HepG2 (cell line): ENCODE measurements at regions not wholly inside any gene's neighbourhood (a gene's known extent, or its start where the extent isn't known, plus 50 kb on each side); places are given as distances from the start of the nearest gene placed in this dataset.

Source experiments
- ATAC-seq: fragments of 200-7000 bp; cut with Tn5 transposase; 3 replicates; pipeline ENCODE4 v1.9.1; 2020; ENCODE audit warnings: mild to moderate bottlenecking, moderate library complexity
- BruUV-seq: library from RNA; stranded (reverse); fragments of 400-500 nt; replicated peaks from 2 replicates; lab custom pipeline; 2021; lab: Mats Ljungman, UMichigan
- CTCF ChIA-PET: fragments of 300-600 bp; formaldehyde crosslinking; extraction: SDS; loops from one replicate; lab custom pipeline; 2021; ENCODE audit warnings: low total read pairs, inconsistent platforms, low intra/inter-chr PET ratio; lab: Yijun Ruan, JAX
- POLR2A ChIA-PET: fragments of 350-600 bp; sonication (Branson Sonifier 250); formaldehyde crosslinking; loops from one replicate; lab custom pipeline; 2020; ENCODE audit warnings: antibody characterized with exemption, inconsistent platforms; lab: Yijun Ruan, JAX
- DNase-seq: peaks from one replicate; pipeline ENCODE4 v3.0.0-alpha.2; 2015; ENCODE audit warnings: low spot score
- FAIRE-seq: peaks from 3 replicates; lab custom pipeline; 2011; peaks lifted over from hg19 to GRCh38; lab: Jason Lieb, UNC
- H2AFZ ChIP-seq: one replicate; pipeline ENCODE4 v1.6.1; 2011; ENCODE audit warnings: low read length, inconsistent platforms
- H3K27ac ChIP-seq: fragments of 300-600 bp; 3 replicates; pipeline ENCODE4 v1.8.0; 2011; ENCODE audit warnings: mixed run types, mild to moderate bottlenecking, mixed read lengths, low read length, inconsistent platforms; ENCODE audit not compliant: insufficient read depth; ENCODE audit errors: extremely low read length
- H3K27me3 ChIP-seq, 2 experiments: fragments of 200-600 bp in 1 of 2; 2 replicates in 1 of 2; 3 replicates in 1 of 2; pipeline versions ENCODE4 v1.6.0 to v1.8.0; 2011; ENCODE audit warnings: low read length in 2 of 2, mild to moderate bottlenecking in 2 of 2, moderate library complexity in 2 of 2, inconsistent platforms in 1 of 2; ENCODE audit not compliant: insufficient read depth in 2 of 2, control insufficient read depth in 1 of 2
- H3K36me3 ChIP-seq, 2 experiments: fragments of 200-600 bp in 1 of 2; replicated peaks in 1 of 2; 2 replicates in 1 of 2; 3 replicates in 1 of 2; pipeline versions ENCODE4 v1.5.1 to v1.8.0; 2011; ENCODE audit warnings: low read length in 2 of 2, inconsistent platforms in 1 of 2; ENCODE audit not compliant: insufficient read depth in 2 of 2, control insufficient read depth in 1 of 2
- H3K4me1 ChIP-seq: 2 replicates; pipeline ENCODE4 v1.5.1; 2012; ENCODE audit warnings: low read length, inconsistent platforms; ENCODE audit not compliant: insufficient read depth
- H3K4me2 ChIP-seq: 2 replicates; pipeline ENCODE4 v1.6.0; 2011; ENCODE audit warnings: low read depth, low read length, inconsistent platforms
- H3K4me3 ChIP-seq, 3 experiments: fragments of 200-600 bp in 1 of 3; sonication (generic), shearing (Covaris generic) in 1 of 3; replicated peaks in 1 of 3; 2 replicates each; pipeline ENCODE4 v1.5.1; 2011 to 2016; ENCODE audit warnings: low read length in 3 of 3, inconsistent platforms in 2 of 3, low read depth in 2 of 3, mild to moderate bottlenecking in 2 of 3, control low read depth in 1 of 3, mixed read lengths in 1 of 3; ENCODE audit not compliant: insufficient read depth in 1 of 3
- H3K79me2 ChIP-seq: one replicate; pipeline ENCODE4 v1.6.1; 2011; ENCODE audit warnings: low read length, inconsistent platforms; ENCODE audit not compliant: insufficient read depth
- H3K9ac ChIP-seq: 2 replicates; pipeline ENCODE4 v1.6.0; 2011; ENCODE audit warnings: mild to moderate bottlenecking, low read depth, low read length, inconsistent platforms; ENCODE audit not compliant: insufficient read depth
- H3K9me3 ChIP-seq: 2 replicates; pipeline ENCODE4 v1.5.1; 2012; ENCODE audit warnings: mild to moderate bottlenecking, low read length
- H4K20me1 ChIP-seq: 2 replicates; pipeline ENCODE4 v1.6.0; 2011; ENCODE audit warnings: inconsistent platforms, mild to moderate bottlenecking, low read length, moderate library complexity; ENCODE audit not compliant: insufficient read depth
- MAFG ChIP-seq: sonication (generic); formaldehyde crosslinking; IDR thresholded peaks from 2 replicates; pipeline ENCODE4 v1.5.1; 2020; ENCODE audit warnings: mild to moderate bottlenecking, missing genetic modification reagents
- MTF1 ChIP-seq: sonication (generic); formaldehyde crosslinking; IDR thresholded peaks from 2 replicates; pipeline ENCODE4 v1.5.0; 2020; ENCODE audit warnings: missing genetic modification reagents
- ZEB1 ChIP-seq: IDR thresholded peaks from 2 replicates; pipeline ENCODE4 v1.6.1; 2012; ENCODE audit warnings: mild to moderate bottlenecking, low read depth, inconsistent platforms; ENCODE audit not compliant: insufficient replicate concordance
- ZFP91 ChIP-seq: sonication (generic); formaldehyde crosslinking; IDR thresholded peaks from 2 replicates; pipeline ENCODE4 v1.9.0; 2022; ENCODE audit warnings: missing genetic modification reagents, mild to moderate bottlenecking, borderline replicate concordance
- ZNF557 ChIP-seq: sonication (generic); formaldehyde crosslinking; IDR thresholded peaks from 2 replicates; pipeline ENCODE4 v1.4.0; 2020; ENCODE audit warnings: missing genetic modification reagents
- ZNF564 ChIP-seq: sonication (generic); formaldehyde crosslinking; IDR thresholded peaks from 2 replicates; pipeline ENCODE4 v1.8.1; 2023; ENCODE audit warnings: mild to moderate bottlenecking, missing genetic modification reagents
- ZNF768 ChIP-seq: sonication (generic); formaldehyde crosslinking; IDR thresholded peaks from 2 replicates; pipeline ENCODE4 v1.4.0; 2020; ENCODE audit warnings: missing genetic modification reagents
- WGBS: methylation state at CpG from one replicate; pipeline ENCODE4 v1.1.6; 2017; ENCODE audit warnings: low lambda C conversion rate; 5-methylcytosine and 5-hydroxymethylcytosine counted together
- in situ Hi-C: cut with HindIII; loops from 2 replicates; pipeline ENCODE4 v1.10.0; 2017; ENCODE audit warnings: low pct_unique_long_range_greater_than_20kb; ENCODE audit not compliant: extremely low pct_ligation_motif_present
- intact Hi-C: fragments of 100-400 bp; cut with micrococcal nuclease; formaldehyde crosslinking; loops from one replicate; pipeline ENCODE4 v1.10.0; 2022; ENCODE audit not compliant: unreplicated experiment
- TF ChIP-seq, protein P1 (sequence below): sonication (generic); formaldehyde crosslinking; IDR thresholded peaks from 2 replicates; pipeline ENCODE4 v1.4.0; 2020; ENCODE audit warnings: mild to moderate bottlenecking, low read depth, missing genetic modification reagents
- TF ChIP-seq, protein P2 (sequence below): sonication (generic); formaldehyde crosslinking; IDR thresholded peaks from 2 replicates; pipeline ENCODE4 v1.4.0; 2020; ENCODE audit warnings: mild to moderate bottlenecking, missing genetic modification reagents
- TF ChIP-seq, protein P3 (sequence below): sonication (generic); formaldehyde crosslinking; IDR thresholded peaks from 2 replicates; pipeline ENCODE4 v1.5.0; 2020; ENCODE audit warnings: mild to moderate bottlenecking, missing genetic modification reagents, borderline replicate concordance

DNA sequence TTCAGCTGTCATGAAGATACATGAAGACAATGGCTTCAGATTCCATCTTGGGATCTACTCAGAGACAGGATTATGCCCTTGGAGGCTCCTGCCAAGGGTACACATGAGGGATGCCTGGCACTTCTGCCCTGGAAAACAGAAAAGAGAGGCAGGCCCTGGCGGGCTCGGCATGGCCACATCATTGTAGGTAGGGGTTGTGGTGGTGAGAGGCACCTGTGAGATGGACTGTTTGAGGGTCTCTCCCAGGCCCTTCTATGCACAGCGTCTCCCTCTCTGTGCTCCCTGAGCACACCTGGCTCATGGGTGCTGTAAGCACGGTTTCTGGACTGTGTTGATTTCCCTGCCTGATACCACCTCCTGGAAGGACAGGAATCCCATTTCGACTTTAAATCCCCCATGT is 304.3 kb downstream of the GLRX3 start (continued):
- no peak for TF ChIP-seq ZNF557 (CRISPR knock-in tag)

DNA sequence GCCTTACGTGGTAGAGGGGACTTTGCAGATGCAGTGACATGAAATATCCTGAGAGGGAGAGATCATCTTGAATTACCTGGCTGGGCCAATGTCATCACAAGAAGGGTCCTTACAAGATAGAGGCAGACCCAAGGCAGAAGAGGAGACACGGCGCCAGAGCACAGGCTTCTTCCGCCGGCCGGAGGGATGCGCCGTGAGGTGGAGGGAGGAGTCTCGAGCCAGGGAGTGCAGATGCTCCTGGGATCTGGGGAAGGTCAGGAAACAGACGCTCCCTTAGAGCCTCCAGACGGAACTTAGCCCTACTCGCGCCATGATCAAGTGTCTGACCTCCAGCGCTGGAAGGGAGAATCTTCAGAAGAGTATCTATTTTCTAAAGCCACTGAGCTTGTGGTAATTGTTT is 304.8 kb downstream of the GLRX3 start:
- ATAC-seq (no peak), FAIRE-seq (no peak), DNase-seq (no peak)
- no TSS peak for BruUV-seq
- ChIA-PET POLR2A (no interaction called here), CTCF (no interaction called here)
- in situ Hi-C loops (no loop called here), intact Hi-C loops (no loop called here)
- H3K9me3 ChIP-seq, result 0 out of 2 replicates have a peak, but pooled peaks cover under 1% of the 10 kb centered on the region
- 58% methylated on average over 14 of the region's 14 CpGs for WGBS
- no peak overlapping the region for H3K4me3 ChIP-seq
- H2AFZ ChIP-seq, result no peak overlapping the region
- no peaks in the 10 kb centered on the region for H3K4me1 ChIP-seq
- H4K20me1 ChIP-seq, result no peaks in the 10 kb centered on the region
- H3K27ac ChIP-seq, result no peak overlapping the region
- H3K9ac ChIP-seq, result no peak overlapping the region
- H3K36me3 ChIP-seq, result no peaks in the 10 kb centered on the region
- no peaks in the 10 kb centered on the region; a peak in 1 of 5 replicates for H3K27me3 ChIP-seq
- H3K4me2 ChIP-seq, result no peak overlapping the region
- no peaks in the 10 kb centered on the region for H3K79me2 ChIP-seq
- no peak for TF ChIP-seq MAFG (CRISPR knock-in tag)
- TF ChIP-seq MTF1, result no peak
- no peak for TF ChIP-seq ZNF564 (CRISPR knock-in tag)
- TF ChIP-seq ZEB1, result no peak
- TF ChIP-seq, protein P1, sequence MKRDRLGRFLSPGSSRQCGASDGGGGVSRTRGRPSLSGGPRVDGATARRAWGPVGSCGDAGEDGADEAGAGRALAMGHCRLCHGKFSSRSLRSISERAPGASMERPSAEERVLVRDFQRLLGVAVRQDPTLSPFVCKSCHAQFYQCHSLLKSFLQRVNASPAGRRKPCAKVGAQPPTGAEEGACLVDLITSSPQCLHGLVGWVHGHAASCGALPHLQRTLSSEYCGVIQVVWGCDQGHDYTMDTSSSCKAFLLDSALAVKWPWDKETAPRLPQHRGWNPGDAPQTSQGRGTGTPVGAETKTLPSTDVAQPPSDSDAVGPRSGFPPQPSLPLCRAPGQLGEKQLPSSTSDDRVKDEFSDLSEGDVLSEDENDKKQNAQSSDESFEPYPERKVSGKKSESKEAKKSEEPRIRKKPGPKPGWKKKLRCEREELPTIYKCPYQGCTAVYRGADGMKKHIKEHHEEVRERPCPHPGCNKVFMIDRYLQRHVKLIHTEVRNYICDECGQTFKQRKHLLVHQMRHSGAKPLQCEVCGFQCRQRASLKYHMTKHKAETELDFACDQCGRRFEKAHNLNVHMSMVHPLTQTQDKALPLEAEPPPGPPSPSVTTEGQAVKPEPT (CRISPR knock-in tag), result no peak
- TF ChIP-seq ZNF768 (CRISPR knock-in tag), result no peak
- TF ChIP-seq, protein P2, sequence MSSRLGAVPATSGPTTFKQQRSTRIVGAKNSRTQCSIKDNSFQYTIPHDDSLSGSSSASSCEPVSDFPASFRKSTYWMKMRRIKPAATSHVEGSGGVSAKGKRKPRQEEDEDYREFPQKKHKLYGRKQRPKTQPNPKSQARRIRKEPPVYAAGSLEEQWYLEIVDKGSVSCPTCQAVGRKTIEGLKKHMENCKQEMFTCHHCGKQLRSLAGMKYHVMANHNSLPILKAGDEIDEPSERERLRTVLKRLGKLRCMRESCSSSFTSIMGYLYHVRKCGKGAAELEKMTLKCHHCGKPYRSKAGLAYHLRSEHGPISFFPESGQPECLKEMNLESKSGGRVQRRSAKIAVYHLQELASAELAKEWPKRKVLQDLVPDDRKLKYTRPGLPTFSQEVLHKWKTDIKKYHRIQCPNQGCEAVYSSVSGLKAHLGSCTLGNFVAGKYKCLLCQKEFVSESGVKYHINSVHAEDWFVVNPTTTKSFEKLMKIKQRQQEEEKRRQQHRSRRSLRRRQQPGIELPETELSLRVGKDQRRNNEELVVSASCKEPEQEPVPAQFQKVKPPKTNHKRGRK (CRISPR knock-in tag), result no peak
- TF ChIP-seq ZFP91, result no peak
- TF ChIP-seq, protein P3, sequence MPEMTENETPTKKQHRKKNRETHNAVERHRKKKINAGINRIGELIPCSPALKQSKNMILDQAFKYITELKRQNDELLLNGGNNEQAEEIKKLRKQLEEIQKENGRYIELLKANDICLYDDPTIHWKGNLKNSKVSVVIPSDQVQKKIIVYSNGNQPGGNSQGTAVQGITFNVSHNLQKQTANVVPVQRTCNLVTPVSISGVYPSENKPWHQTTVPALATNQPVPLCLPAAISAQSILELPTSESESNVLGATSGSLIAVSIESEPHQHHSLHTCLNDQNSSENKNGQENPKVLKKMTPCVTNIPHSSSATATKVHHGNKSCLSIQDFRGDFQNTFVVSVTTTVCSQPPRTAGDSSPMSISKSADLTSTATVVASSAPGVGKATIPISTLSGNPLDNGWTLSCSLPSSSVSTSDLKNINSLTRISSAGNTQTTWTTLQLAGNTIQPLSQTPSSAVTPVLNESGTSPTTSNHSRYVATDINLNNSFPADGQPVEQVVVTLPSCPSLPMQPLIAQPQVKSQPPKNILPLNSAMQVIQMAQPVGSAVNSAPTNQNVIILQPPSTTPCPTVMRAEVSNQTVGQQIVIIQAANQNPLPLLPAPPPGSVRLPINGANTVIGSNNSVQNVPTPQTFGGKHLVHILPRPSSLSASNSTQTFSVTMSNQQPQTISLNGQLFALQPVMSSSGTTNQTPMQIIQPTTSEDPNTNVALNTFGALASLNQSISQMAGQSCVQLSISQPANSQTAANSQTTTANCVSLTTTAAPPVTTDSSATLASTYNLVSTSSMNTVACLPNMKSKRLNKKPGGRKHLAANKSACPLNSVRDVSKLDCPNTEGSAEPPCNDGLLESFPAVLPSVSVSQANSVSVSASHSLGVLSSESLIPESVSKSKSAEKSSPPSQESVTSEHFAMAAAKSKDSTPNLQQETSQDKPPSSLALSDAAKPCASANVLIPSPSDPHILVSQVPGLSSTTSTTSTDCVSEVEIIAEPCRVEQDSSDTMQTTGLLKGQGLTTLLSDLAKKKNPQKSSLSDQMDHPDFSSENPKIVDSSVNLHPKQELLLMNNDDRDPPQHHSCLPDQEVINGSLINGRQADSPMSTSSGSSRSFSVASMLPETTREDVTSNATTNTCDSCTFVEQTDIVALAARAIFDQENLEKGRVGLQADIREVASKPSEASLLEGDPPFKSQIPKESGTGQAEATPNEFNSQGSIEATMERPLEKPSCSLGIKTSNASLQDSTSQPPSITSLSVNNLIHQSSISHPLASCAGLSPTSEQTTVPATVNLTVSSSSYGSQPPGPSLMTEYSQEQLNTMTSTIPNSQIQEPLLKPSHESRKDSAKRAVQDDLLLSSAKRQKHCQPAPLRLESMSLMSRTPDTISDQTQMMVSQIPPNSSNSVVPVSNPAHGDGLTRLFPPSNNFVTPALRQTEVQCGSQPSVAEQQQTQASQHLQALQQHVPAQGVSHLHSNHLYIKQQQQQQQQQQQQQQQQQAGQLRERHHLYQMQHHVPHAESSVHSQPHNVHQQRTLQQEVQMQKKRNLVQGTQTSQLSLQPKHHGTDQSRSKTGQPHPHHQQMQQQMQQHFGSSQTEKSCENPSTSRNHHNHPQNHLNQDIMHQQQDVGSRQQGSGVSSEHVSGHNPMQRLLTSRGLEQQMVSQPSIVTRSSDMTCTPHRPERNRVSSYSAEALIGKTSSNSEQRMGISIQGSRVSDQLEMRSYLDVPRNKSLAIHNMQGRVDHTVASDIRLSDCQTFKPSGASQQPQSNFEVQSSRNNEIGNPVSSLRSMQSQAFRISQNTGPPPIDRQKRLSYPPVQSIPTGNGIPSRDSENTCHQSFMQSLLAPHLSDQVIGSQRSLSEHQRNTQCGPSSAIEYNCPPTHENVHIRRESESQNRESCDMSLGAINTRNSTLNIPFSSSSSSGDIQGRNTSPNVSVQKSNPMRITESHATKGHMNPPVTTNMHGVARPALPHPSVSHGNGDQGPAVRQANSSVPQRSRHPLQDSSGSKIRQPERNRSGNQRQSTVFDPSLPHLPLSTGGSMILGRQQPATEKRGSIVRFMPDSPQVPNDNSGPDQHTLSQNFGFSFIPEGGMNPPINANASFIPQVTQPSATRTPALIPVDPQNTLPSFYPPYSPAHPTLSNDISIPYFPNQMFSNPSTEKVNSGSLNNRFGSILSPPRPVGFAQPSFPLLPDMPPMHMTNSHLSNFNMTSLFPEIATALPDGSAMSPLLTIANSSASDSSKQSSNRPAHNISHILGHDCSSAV (CRISPR knock-in tag), result no peak
